ENCODE measurements at regions not wholly inside any gene's neighbourhood (a gene's known extent, or its start where the extent isn't known, plus 50 kb on each side); places are given as distances from the start of the nearest gene placed in this dataset.
"Not testable (repeated sequence)": the region's sequence is repeated elsewhere in the genome, so short reads cannot be mapped to it uniquely, and the experiment has no call there.

- no peaks in the 10 kb centered on the region for H3K36me3 Mint-ChIP-seq (ENCODE audit: low read depth)
- intact Hi-C loops (cut with micrococcal nuclease), result no loop called here
- H3K9me3 Mint-ChIP-seq, result peaks cover 10% of the 10 kb centered on the region
- no peaks in the 10 kb centered on the region for H3K4me1 Mint-ChIP-seq (ENCODE audit: low read depth)
- no peak overlapping the region for H3K4me3 Mint-ChIP-seq
- DNase-seq (ENCODE audit: low spot score), result no peak
- H3K27me3 Mint-ChIP-seq (ENCODE audit: insufficient read depth), result no peaks in the 10 kb centered on the region
- H3K27ac Mint-ChIP-seq, result no peak overlapping the region
Measured at GRCh38 chr13:64505336-64505910, 2724.7 kb downstream of the PCDH9 start.

DNA sequence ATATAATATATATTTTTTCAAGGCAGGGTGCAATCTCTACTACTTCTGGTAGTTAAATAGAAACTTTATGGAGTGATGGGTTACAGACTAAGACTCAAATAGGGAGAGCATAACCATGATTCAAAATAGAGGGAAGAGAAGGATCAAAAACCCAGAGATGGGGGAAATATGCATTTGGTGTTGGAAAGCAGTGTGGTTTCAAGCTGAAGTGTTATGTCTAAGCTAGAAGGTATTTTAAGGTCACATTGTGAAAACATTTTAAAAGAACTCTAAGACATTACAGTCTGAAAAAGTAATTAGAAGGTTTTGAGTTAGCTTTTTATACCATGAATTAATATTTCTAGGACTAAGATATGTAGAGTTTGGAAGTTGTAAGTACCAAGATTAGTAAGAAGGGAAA is 2741.4 kb downstream of the PCDH9 start:
- no peak overlapping the region for H3K4me3 Mint-ChIP-seq
- H3K9me3 Mint-ChIP-seq, result peaks cover 13% of the 10 kb centered on the region
- no peaks in the 10 kb centered on the region for H3K27me3 Mint-ChIP-seq (ENCODE audit: insufficient read depth)
- no peaks in the 10 kb centered on the region for H3K36me3 Mint-ChIP-seq (ENCODE audit: low read depth)
- intact Hi-C loops (cut with micrococcal nuclease), result no loop called here
- no peak for DNase-seq (ENCODE audit: low spot score)
- no peak overlapping the region for H3K27ac Mint-ChIP-seq
- H3K4me1 Mint-ChIP-seq (ENCODE audit: low read depth), result no peaks in the 10 kb centered on the region

DNA sequence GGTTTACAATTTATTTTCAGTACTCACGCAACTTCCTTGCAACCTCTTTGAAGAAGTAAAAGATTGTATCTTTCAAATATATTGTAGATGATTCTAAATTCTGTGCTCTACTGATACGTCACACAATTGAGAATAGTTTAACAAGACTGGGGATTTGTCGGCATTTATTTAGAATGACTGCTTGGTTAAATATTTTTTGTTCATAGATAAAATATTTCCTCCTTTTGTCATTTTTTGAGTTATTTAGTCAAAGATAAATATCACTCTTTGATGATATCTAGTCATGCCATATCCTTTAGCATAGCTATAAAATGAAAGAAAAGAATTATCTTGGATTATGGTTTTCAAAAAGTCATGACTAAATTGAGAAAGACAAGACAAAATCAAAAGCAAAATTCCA is 2747.8 kb downstream of the PCDH9 start:
- H3K27ac Mint-ChIP-seq, result no peak overlapping the region
- no peaks in the 10 kb centered on the region for H3K4me1 Mint-ChIP-seq (ENCODE audit: low read depth)
- peaks cover 15% of the 10 kb centered on the region for H3K9me3 Mint-ChIP-seq
- no peak for DNase-seq (ENCODE audit: low spot score)
- no peaks in the 10 kb centered on the region for H3K36me3 Mint-ChIP-seq (ENCODE audit: low read depth)
- intact Hi-C loops (cut with micrococcal nuclease), result no loop called here
- no peaks in the 10 kb centered on the region for H3K27me3 Mint-ChIP-seq (ENCODE audit: insufficient read depth)
- no peak overlapping the region for H3K4me3 Mint-ChIP-seq

DNA sequence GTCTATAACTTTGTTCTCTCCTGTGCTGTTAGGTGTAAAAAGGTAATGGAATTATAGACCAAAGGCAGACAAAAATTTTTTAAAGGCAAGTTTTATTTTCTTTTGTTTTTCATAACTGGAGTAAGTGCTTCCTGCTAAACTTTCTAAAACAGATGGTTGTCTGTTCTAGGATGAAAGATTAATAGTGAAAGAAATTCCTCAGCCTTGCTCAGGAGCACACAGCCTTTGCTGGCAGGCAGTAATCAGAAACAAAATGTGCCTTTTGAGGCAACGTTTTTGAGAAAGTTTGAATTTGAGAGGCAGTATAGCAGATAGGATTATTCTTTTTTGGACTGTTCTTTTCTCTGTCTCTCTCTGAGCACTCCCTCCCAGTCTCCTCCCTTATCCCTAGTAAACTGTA is 2749.5 kb downstream of the PCDH9 start:
- Mint-ChIP-seq H3K27ac (no peak overlapping the region), H3K4me1 (ENCODE audit: low read depth) (no peaks in the 10 kb centered on the region), H3K36me3 (ENCODE audit: low read depth) (no peaks in the 10 kb centered on the region), H3K4me3 (no peak overlapping the region), H3K27me3 (ENCODE audit: insufficient read depth) (no peaks in the 10 kb centered on the region), H3K9me3 (peaks cover 18% of the 10 kb centered on the region)
- DNase-seq (ENCODE audit: low spot score), result no peak
- intact Hi-C loops (cut with micrococcal nuclease), result no loop called here

GRCh38 chr13:64480211-64480610 is 2749.9 kb downstream of the PCDH9 start:
- no peak overlapping the region for H3K4me3 Mint-ChIP-seq
- no peaks in the 10 kb centered on the region for H3K27me3 Mint-ChIP-seq (ENCODE audit: insufficient read depth)
- no peaks in the 10 kb centered on the region for H3K4me1 Mint-ChIP-seq (ENCODE audit: low read depth)
- no peaks in the 10 kb centered on the region for H3K36me3 Mint-ChIP-seq (ENCODE audit: low read depth)
- H3K9me3 Mint-ChIP-seq, result peaks cover 18% of the 10 kb centered on the region
- no peak overlapping the region for H3K27ac Mint-ChIP-seq
- intact Hi-C loops (cut with micrococcal nuclease), result no loop called here
- DNase-seq (ENCODE audit: low spot score), result no peak

- Mint-ChIP-seq H3K4me3 (no peak overlapping the region), H3K9me3 (peaks cover 8% of the 10 kb centered on the region), H3K4me1 (ENCODE audit: low read depth) (no peaks in the 10 kb centered on the region), H3K36me3 (ENCODE audit: low read depth) (no peaks in the 10 kb centered on the region), H3K27ac (no peak overlapping the region), H3K27me3 (ENCODE audit: insufficient read depth) (no peaks in the 10 kb centered on the region)
- no peak for DNase-seq (ENCODE audit: low spot score)
- intact Hi-C loops (cut with micrococcal nuclease), result no loop called here
Measured at GRCh38 chr13:64477146-64477545, 2753.0 kb downstream of the PCDH9 start.

- H3K4me3 Mint-ChIP-seq; DNase-seq (ENCODE audit: low spot score); intact Hi-C loops (cut with micrococcal nuclease); H3K36me3 Mint-ChIP-seq (ENCODE audit: low read depth); H3K27ac Mint-ChIP-seq; H3K4me1 Mint-ChIP-seq (ENCODE audit: low read depth); H3K9me3 Mint-ChIP-seq; H3K27me3 Mint-ChIP-seq (ENCODE audit: insufficient read depth): not testable (repeated sequence)
Measured at GRCh38 chr13:64476041-64476568, 2754.0 kb downstream of the PCDH9 start.

DNA sequence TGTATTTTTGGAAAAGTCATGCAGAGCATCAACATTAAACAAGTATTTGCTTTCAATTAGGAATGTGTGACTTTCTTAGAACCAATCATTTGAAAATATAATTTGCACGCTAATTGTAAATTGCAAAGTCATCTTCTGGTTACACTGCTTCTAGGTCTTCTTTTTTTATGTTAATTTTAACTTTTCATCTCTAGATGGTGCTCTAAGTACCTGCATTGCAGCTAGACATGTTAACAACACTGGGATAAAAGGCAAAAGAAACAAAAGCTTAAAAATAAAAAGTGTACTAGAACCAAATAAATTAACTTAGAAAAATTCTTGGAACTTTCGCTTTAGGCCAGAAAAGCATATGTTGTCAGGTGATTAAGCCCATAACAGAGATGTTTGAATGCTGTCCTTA is 2758.2 kb downstream of the PCDH9 start:
- intact Hi-C loops (cut with micrococcal nuclease), result no loop called here

DNA sequence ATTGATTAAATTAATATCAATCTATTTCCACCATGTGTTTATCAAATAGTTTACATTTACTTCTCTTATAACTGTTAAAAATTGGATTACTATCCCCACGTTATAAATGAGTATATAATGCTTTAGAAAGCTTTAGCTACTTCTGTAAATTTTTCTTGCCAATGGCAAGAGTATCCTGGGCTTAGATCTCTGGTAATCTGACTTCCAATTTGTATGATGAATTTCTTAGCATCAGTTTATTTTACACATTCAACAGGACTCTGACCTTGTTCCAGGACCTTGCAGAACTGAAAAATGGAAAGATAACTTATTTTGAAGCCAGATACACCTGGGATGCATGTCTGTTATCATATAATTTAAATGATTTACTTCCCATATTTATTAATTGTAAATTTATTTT is 2759.4 kb downstream of the PCDH9 start:
- H3K4me3 Mint-ChIP-seq, result no peak overlapping the region
- no peaks in the 10 kb centered on the region for H3K27me3 Mint-ChIP-seq (ENCODE audit: insufficient read depth)
- H3K27ac Mint-ChIP-seq, result no peak overlapping the region
- DNase-seq (ENCODE audit: low spot score), result no peak
- intact Hi-C loops (cut with micrococcal nuclease), result no loop called here
- no peaks in the 10 kb centered on the region for H3K36me3 Mint-ChIP-seq (ENCODE audit: low read depth)
- H3K9me3 Mint-ChIP-seq, result no peaks in the 10 kb centered on the region
- no peaks in the 10 kb centered on the region for H3K4me1 Mint-ChIP-seq (ENCODE audit: low read depth)

More for the DNA sequence above, 2758.2 kb downstream of the PCDH9 start:
- Mint-ChIP-seq H3K27ac (no peak overlapping the region), H3K9me3 (no peaks in the 10 kb centered on the region), H3K36me3 (ENCODE audit: low read depth) (no peaks in the 10 kb centered on the region), H3K27me3 (ENCODE audit: insufficient read depth) (no peaks in the 10 kb centered on the region), H3K4me1 (ENCODE audit: low read depth) (no peaks in the 10 kb centered on the region), H3K4me3 (no peak overlapping the region)
- DNase-seq (ENCODE audit: low spot score), result no peak

GRCh38 chr13:64459778-64460177 is 2770.4 kb downstream of the PCDH9 start:
- no peak overlapping the region for H3K4me3 Mint-ChIP-seq
- no peaks in the 10 kb centered on the region for H3K27me3 Mint-ChIP-seq (ENCODE audit: insufficient read depth)
- no peak for DNase-seq (ENCODE audit: low spot score)
- no peaks in the 10 kb centered on the region for H3K4me1 Mint-ChIP-seq (ENCODE audit: low read depth)
- H3K9me3 Mint-ChIP-seq, result peaks cover 5% of the 10 kb centered on the region
- intact Hi-C loops (cut with micrococcal nuclease), result no loop called here
- no peaks in the 10 kb centered on the region for H3K36me3 Mint-ChIP-seq (ENCODE audit: low read depth)
- H3K27ac Mint-ChIP-seq, result no peak overlapping the region

DNA sequence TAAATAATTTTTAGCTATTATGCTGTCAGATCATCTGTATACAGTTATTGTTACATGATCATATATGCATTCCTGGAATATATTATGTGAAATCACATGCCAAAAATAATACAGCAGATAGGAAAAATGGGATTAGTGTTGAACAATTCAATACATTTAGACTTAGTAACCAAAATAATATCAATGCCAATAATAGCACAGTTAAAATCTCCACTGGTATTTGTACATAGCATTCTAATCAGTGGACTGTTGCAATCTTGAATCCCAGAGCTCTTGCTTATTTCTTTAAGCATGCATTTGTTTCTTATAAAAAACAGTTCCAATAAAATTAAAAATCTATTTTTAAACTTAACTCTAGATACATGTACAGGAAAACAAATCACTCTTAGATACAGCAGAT is 2772.2 kb downstream of the PCDH9 start:
- intact Hi-C loops (cut with micrococcal nuclease), result no loop called here
- Mint-ChIP-seq H3K4me1 (ENCODE audit: low read depth) (no peaks in the 10 kb centered on the region), H3K9me3 (peaks cover 5% of the 10 kb centered on the region), H3K36me3 (ENCODE audit: low read depth) (no peaks in the 10 kb centered on the region), H3K27ac (no peak overlapping the region), H3K27me3 (ENCODE audit: insufficient read depth) (no peaks in the 10 kb centered on the region), H3K4me3 (no peak overlapping the region)
- no peak for DNase-seq (ENCODE audit: low spot score)

- Mint-ChIP-seq H3K27me3 (ENCODE audit: insufficient read depth) (no peaks in the 10 kb centered on the region), H3K4me3 (no peak overlapping the region), H3K27ac (no peak overlapping the region), H3K4me1 (ENCODE audit: low read depth) (no peaks in the 10 kb centered on the region), H3K36me3 (ENCODE audit: low read depth) (no peaks in the 10 kb centered on the region), H3K9me3 (peaks cover 5% of the 10 kb centered on the region)
- DNase-seq (ENCODE audit: low spot score), result no peak
- intact Hi-C loops (cut with micrococcal nuclease), result no loop called here
Measured at GRCh38 chr13:64455124-64455523, 2775.0 kb downstream of the PCDH9 start.

- Mint-ChIP-seq H3K4me1 (ENCODE audit: low read depth) (no peaks in the 10 kb centered on the region), H3K36me3 (ENCODE audit: low read depth) (no peaks in the 10 kb centered on the region)
Measured at GRCh38 chr13:64453831-64454230, 2776.3 kb downstream of the PCDH9 start.

GRCh38 chr13:64446372-64446771 is 2783.8 kb downstream of the PCDH9 start:
- Mint-ChIP-seq H3K4me1 (ENCODE audit: low read depth) (no peaks in the 10 kb centered on the region), H3K36me3 (ENCODE audit: low read depth) (no peaks in the 10 kb centered on the region), H3K27me3 (ENCODE audit: insufficient read depth) (no peaks in the 10 kb centered on the region), H3K27ac (no peak overlapping the region), H3K9me3 (peaks cover 2% of the 10 kb centered on the region), H3K4me3 (no peak overlapping the region)
- DNase-seq (ENCODE audit: low spot score), result no peak
- intact Hi-C loops (cut with micrococcal nuclease), result no loop called here

More at GRCh38 chr13:64453831-64454230, 2776.3 kb downstream of the PCDH9 start:
- intact Hi-C loops (cut with micrococcal nuclease), result no loop called here
- Mint-ChIP-seq H3K4me3 (no peak overlapping the region), H3K27me3 (ENCODE audit: insufficient read depth) (no peaks in the 10 kb centered on the region), H3K27ac (no peak overlapping the region), H3K9me3 (no peaks in the 10 kb centered on the region)
- DNase-seq (ENCODE audit: low spot score), result no peak

Measured in activated T-helper 1 cell treated with anti-CD3 and anti-CD28 coated beads, Interleukin-12 subunit alpha, Interleukin-12 subunit beta, Interleukin-2, Interleukin-4 antibody, amounts not matched to agents 30 ng/mL and 10 ng/mL and 1 ng/mL, durations not matched to agents 14 hours and 24 hours and 36 hours (primary cell).